SU-DHL-6 (cell line): ENCODE measurements at regions not wholly inside any gene's neighbourhood (a gene's known extent, or its start where the extent isn't known, plus 50 kb on each side); places are given as distances from the start of the nearest gene placed in this dataset.

Experiments
- EZH2phosphoT487 ChIP-seq: fragments of 200-600 bp; sonication (generic), shearing (Covaris generic); conservative IDR thresholded peaks from 2 replicates; pipeline ENCODE4 v1.6.1; 2018; ENCODE audit warnings: mild to moderate bottlenecking, antibody characterized with exemption, low read length, moderate library complexity, mixed read lengths
- TF ChIP-seq, protein P1 (sequence below): fragments of 200-600 bp; sonication (generic); IDR thresholded peaks from one replicate; pipeline ENCODE4 v1.5.1; 2017; ENCODE audit warnings: antibody characterized with exemption, mild to moderate bottlenecking, low read length, moderate library complexity; ENCODE audit not compliant: insufficient read depth, poor library complexity, severe bottlenecking

DNA sequence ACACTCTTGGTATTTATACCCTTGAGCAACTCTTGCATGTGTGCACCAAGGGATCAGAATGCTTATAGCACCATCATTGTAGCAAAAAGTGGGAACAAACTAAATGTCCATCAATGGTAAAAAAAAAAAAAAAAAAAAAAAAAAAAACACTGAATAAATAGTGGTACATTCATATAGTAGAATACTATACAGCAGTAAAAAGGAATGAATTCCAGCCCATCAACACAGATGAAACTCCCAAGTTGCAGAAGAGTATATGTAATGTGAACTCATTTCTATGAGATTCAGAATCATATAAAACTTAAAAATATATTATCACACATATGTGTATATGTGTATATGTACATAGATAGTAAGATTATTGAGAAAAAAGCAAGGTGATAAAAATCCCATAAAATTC is 291.6 kb downstream of the CLIC5 start:
- TF ChIP-seq, protein P1, sequence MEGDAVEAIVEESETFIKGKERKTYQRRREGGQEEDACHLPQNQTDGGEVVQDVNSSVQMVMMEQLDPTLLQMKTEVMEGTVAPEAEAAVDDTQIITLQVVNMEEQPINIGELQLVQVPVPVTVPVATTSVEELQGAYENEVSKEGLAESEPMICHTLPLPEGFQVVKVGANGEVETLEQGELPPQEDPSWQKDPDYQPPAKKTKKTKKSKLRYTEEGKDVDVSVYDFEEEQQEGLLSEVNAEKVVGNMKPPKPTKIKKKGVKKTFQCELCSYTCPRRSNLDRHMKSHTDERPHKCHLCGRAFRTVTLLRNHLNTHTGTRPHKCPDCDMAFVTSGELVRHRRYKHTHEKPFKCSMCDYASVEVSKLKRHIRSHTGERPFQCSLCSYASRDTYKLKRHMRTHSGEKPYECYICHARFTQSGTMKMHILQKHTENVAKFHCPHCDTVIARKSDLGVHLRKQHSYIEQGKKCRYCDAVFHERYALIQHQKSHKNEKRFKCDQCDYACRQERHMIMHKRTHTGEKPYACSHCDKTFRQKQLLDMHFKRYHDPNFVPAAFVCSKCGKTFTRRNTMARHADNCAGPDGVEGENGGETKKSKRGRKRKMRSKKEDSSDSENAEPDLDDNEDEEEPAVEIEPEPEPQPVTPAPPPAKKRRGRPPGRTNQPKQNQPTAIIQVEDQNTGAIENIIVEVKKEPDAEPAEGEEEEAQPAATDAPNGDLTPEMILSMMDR: no peak
- no peak for TF ChIP-seq EZH2phosphoT487
